ENCODE measurements at regions not wholly inside any gene's neighbourhood (a gene's known extent, or its start where the extent isn't known, plus 50 kb on each side); places are given as distances from the start of the nearest gene placed in this dataset.

- no peak for TF ChIP-seq GATA3 (IDR thresholded peaks at IDR 0.05; ENCODE audit: low read depth, low read length)
- no peak for TF ChIP-seq GATA2 (IDR thresholded peaks at IDR 0.05; ENCODE audit: low read depth, low read length)
These were observed 453.7 kb downstream of the NAV3 start for GRCh38 chr12:78284417-78284816.
